Smooth muscle cell (in vitro differentiated cells): ENCODE measurements at regions not wholly inside any gene's neighbourhood (a gene's known extent, or its start where the extent isn't known, plus 50 kb on each side); places are given as distances from the start of the nearest gene placed in this dataset.
A peak's percentile ranks its signal among the peaks of the same experiment; 100 is the strongest.

Source experiments
- DNase-seq: peaks from one replicate; lab custom pipeline; 2025; ENCODE audit not compliant: unreplicated experiment; lab: John Stamatoyannopoulos, UW
- H2AFZ ChIP-seq: fragments of 200-600 bp; sonication (generic); 2 replicates; pipeline ENCODE4 v1.6.0; 2016; ENCODE audit warnings: antibody characterized with exemption, low read depth, mild to moderate bottlenecking
- H3F3A ChIP-seq: fragments of 200-600 bp; sonication (generic); 2 replicates; pipeline ENCODE4 v1.6.0; 2017; ENCODE audit warnings: antibody characterized with exemption, low read depth
- H3K27ac ChIP-seq: fragments of 200-600 bp; sonication (generic); 2 replicates; pipeline ENCODE4 v1.5.1; 2016; ENCODE audit warnings: low read depth, mild to moderate bottlenecking
- H3K27me3 ChIP-seq: fragments of 200-600 bp; sonication (generic); 2 replicates; pipeline ENCODE4 v1.6.1; 2016; ENCODE audit warnings: low read depth, mild to moderate bottlenecking
- H3K36me3 ChIP-seq: fragments of 200-600 bp; sonication (generic); 2 replicates; pipeline ENCODE4 v1.5.1; 2016; ENCODE audit warnings: low read depth
- H3K4me1 ChIP-seq: fragments of 200-600 bp; sonication (generic); 2 replicates; pipeline ENCODE4 v1.5.1; 2016; ENCODE audit warnings: low read depth
- H3K4me2 ChIP-seq: fragments of 200-600 bp; sonication (generic); 2 replicates; pipeline ENCODE4 v1.6.0; 2016; ENCODE audit warnings: mild to moderate bottlenecking
- H3K4me3 ChIP-seq: fragments of 200-600 bp; sonication (generic); 2 replicates; pipeline ENCODE4 v1.5.1; 2016; ENCODE audit warnings: mild to moderate bottlenecking
- H3K79me2 ChIP-seq: fragments of 200-600 bp; sonication (generic); 2 replicates; pipeline ENCODE4 v1.6.0; 2016; ENCODE audit warnings: low read depth, mild to moderate bottlenecking
- H3K9ac ChIP-seq: fragments of 200-600 bp; sonication (generic); 2 replicates; pipeline ENCODE4 v1.6.0; 2016; ENCODE audit warnings: low read depth
- H3K9me3 ChIP-seq: fragments of 200-600 bp; sonication (generic); replicated peaks from 2 replicates; pipeline ENCODE4 v1.5.1; 2016; ENCODE audit warnings: low read depth
- H4K20me1 ChIP-seq: fragments of 200-600 bp; sonication (generic); 2 replicates; pipeline ENCODE4 v1.6.0; 2016; ENCODE audit warnings: low read depth
- CTCF ChIP-seq: fragments of 200-600 bp; sonication (generic); IDR thresholded peaks from 2 replicates; pipeline ENCODE4 v1.5.1; 2017; ENCODE audit warnings: borderline replicate concordance, mild to moderate bottlenecking, antibody characterized with exemption; ENCODE audit not compliant: insufficient read depth, poor library complexity, severe bottlenecking
- WGBS: methylation state at CpG from one replicate; pipeline ENCODE4 v1.1.7; 2016; ENCODE audit warnings: low lambda C conversion rate; 5-methylcytosine and 5-hydroxymethylcytosine counted together

GRCh38 chr11:95486979-95487378 lies 256.0 kb upstream of the SESN3 start:
- Histone ChIP-seq H3K27ac (no peak overlapping the region), H3K9ac (no peak overlapping the region), H3K4me2 (no peak overlapping the region), H3K4me1 (peaks cover 13% of the 10 kb centered on the region), H3K27me3 (no peaks in the 10 kb centered on the region), H4K20me1 (no peaks in the 10 kb centered on the region), H3F3A (peaks cover 3% of the 10 kb centered on the region), H3K9me3 (no peaks in the 10 kb centered on the region), H3K79me2 (no peaks in the 10 kb centered on the region), H2AFZ (no peak overlapping the region), H3K36me3 (no peaks in the 10 kb centered on the region), H3K4me3 (no peak overlapping the region)
- no peak for DNase-seq
- no peak for TF ChIP-seq CTCF
- 98% methylated on average over 8 of the region's 9 CpGs for WGBS

GRCh38 chr11:95486466-95486865 lies 255.5 kb upstream of the SESN3 start:
- no peak overlapping the region for H3K9ac ChIP-seq
- no peak overlapping the region for H3K4me2 ChIP-seq
- TF ChIP-seq CTCF: no peak
- peak overlapping the region; percentile 54 for H3K27ac ChIP-seq
- no peaks in the 10 kb centered on the region for H3K9me3 ChIP-seq
- H3K27me3 ChIP-seq: no peaks in the 10 kb centered on the region
- H3F3A ChIP-seq: peaks cover 3% of the 10 kb centered on the region
- DNase-seq: no peak
- peaks cover 13% of the 10 kb centered on the region for H3K4me1 ChIP-seq
- H3K4me3 ChIP-seq: no peak overlapping the region
- no peaks in the 10 kb centered on the region for H4K20me1 ChIP-seq
- no peaks in the 10 kb centered on the region for H3K79me2 ChIP-seq
- H2AFZ ChIP-seq: no peak overlapping the region
- 98% methylated on average over 2 of the region's 2 CpGs for WGBS
- no peaks in the 10 kb centered on the region for H3K36me3 ChIP-seq

- Histone ChIP-seq H3K36me3 (no peaks in the 10 kb centered on the region), H3K9me3 (no peaks in the 10 kb centered on the region), H3K27ac (peak overlapping the region; percentile 54), H3K4me1 (peaks cover 13% of the 10 kb centered on the region), H3K4me2 (no peak overlapping the region), H3K4me3 (no peak overlapping the region), H4K20me1 (no peaks in the 10 kb centered on the region), H2AFZ (no peak overlapping the region), H3K9ac (no peak overlapping the region), H3F3A (peaks cover 3% of the 10 kb centered on the region), H3K79me2 (no peaks in the 10 kb centered on the region), H3K27me3 (no peaks in the 10 kb centered on the region)
- no peak for TF ChIP-seq CTCF
- WGBS: 59% methylated on average over 2 of the region's 2 CpGs
- DNase-seq: no peak
These were observed 254.3 kb upstream of the SESN3 start for GRCh38 chr11:95485115-95485900.

GRCh38 chr11:95483339-95483738 lies 252.3 kb upstream of the SESN3 start:
- Histone ChIP-seq H4K20me1 (no peaks in the 10 kb centered on the region), H3K36me3 (no peaks in the 10 kb centered on the region), H3K4me2 (no peak overlapping the region), H2AFZ (no peak overlapping the region), H3K27ac (no peak overlapping the region), H3K9me3 (no peaks in the 10 kb centered on the region), H3K79me2 (no peaks in the 10 kb centered on the region), H3K27me3 (no peaks in the 10 kb centered on the region), H3K4me1 (peaks cover 13% of the 10 kb centered on the region), H3K4me3 (no peak overlapping the region), H3F3A (peaks cover 3% of the 10 kb centered on the region), H3K9ac (no peak overlapping the region)
- DNase-seq: no peak
- 93% methylated on average over 4 of the region's 4 CpGs for WGBS
- no peak for TF ChIP-seq CTCF
